Activated CD8-positive, alpha-beta memory T cell treated with anti-CD3 and anti-CD28 coated beads, Interleukin-2, amount 50 U/mL, for 1 hour (primary cell): ENCODE measurements at regions not wholly inside any gene's neighbourhood (a gene's known extent, or its start where the extent isn't known, plus 50 kb on each side); places are given as distances from the start of the nearest gene placed in this dataset.
"Not testable (repeated sequence)": the region's sequence is repeated elsewhere in the genome, so short reads cannot be mapped to it uniquely, and the experiment has no call there.

Experiments used
- DNase-seq: peaks from one replicate; pipeline ENCODE4 v3.0.0-alpha.2; 2020; ENCODE audit errors: extremely low read depth

- DNase-seq, result not testable (repeated sequence)
Observed at GRCh38 chr2:131639001-131639620, 111.4 kb downstream of the CCDC74A start.

GRCh38 chr2:131641414-131642206 is 113.9 kb downstream of the CCDC74A start:
- no peak for DNase-seq

- DNase-seq, result not testable (repeated sequence)
Observed at GRCh38 chr2:131643180-131643579, 115.5 kb downstream of the CCDC74A start.

- no peak for DNase-seq
Observed at GRCh38 chr2:131645177-131645765, 117.6 kb downstream of the CCDC74A start.

DNA sequence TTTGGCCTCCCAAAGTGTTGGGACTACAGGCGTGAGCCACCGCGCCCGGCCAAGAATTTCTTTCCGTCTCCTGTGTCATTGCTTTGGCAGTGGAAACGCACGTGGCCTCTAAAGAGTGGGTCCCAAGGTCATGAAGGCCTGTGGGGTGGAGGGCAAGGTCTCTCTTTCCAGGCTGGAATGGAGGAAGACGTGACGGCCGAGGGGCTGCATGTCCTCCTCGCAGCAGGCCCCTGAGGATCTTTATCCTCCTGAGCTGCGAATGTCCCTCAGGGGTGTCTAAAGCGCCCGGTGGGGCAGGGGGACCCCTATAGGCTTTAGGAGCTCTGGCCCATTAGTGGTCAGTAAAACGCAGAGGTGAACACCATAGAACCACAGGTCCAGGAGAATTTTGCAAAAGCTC is 118.5 kb downstream of the CCDC74A start:
- DNase-seq, result not testable (repeated sequence)

DNA sequence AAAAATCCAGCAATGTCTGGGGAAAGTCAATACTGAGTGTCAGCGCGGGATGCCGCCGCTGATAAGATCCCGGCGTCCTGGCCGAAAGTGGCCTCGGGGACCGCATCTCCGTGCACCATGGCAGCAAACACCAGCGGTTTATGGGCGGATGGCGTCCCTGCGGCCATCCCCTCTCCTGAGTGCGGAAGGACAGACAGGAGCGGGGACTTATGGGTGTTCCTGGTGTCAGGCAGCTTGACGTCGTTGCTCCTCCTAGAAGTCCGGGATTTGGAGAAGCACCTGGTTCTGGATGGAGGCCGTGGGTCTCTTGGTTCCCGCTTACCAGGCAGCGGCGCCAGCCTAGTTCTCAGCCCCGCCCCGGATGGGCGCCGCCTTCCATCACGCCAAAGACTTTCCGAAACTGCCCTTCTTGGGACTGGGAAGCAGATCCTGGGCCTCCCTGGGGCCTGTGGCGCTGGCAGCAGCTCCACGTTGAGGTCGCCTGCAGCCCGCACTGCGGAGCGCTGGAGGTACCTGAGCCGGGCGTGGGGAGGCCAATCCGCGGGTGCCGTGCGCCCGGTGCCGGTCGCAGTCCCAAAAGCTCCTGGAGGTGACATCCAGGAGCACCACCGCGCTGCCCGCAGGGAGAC is 119.1 kb downstream of the CCDC74A start:
- no peak for DNase-seq

- DNase-seq, result not testable (repeated sequence)
Observed at GRCh38 chr2:131648565-131648964, 120.9 kb downstream of the CCDC74A start.

GRCh38 chr2:131652246-131652645 is 124.6 kb downstream of the CCDC74A start:
- not testable (repeated sequence) for DNase-seq

GRCh38 chr2:131654107-131654506 is 126.4 kb downstream of the CCDC74A start:
- not testable (repeated sequence) for DNase-seq

GRCh38 chr2:131656816-131657633 is 129.3 kb downstream of the CCDC74A start:
- no peak for DNase-seq

GRCh38 chr2:131657895-131658768 is 130.4 kb downstream of the CCDC74A start:
- DNase-seq, result no peak

GRCh38 chr2:131658769-131659131 is 131.1 kb downstream of the CCDC74A start:
- DNase-seq, result no peak

- no peak for DNase-seq
Observed at GRCh38 chr2:131659168-131659572, 131.5 kb downstream of the CCDC74A start.

DNA sequence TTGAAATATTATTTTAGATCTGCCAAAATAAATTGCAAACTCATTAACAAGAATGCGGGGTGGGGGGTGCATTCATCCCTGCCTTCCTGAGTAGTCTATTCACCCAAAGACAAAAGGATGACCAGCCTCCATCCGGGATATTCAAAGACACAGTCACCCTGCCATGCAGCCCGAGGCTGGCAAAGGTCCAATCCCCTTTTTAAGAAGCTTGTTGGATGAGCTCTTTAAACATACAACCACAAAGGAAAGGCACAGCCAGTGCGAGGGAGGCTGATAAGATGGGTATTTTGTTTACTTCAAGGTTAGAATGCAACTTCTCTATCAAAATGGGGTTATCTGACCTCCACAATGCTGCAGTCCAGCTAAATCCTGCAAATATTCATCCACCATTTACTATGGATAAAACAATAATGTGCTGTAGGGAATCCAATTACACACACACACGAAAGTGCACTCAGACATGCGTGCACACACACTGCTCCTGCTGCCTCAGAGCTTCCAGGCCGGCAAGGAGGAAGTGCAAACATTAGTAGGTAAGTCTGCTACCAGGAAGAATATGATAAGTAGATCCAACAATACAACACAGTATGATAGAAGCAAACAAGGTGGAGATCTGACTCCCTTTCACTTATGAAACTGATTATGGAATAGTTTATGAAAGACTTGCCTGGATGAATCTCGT is 133.6 kb downstream of the CCDC74A start:
- DNase-seq, result not testable (repeated sequence)

DNA sequence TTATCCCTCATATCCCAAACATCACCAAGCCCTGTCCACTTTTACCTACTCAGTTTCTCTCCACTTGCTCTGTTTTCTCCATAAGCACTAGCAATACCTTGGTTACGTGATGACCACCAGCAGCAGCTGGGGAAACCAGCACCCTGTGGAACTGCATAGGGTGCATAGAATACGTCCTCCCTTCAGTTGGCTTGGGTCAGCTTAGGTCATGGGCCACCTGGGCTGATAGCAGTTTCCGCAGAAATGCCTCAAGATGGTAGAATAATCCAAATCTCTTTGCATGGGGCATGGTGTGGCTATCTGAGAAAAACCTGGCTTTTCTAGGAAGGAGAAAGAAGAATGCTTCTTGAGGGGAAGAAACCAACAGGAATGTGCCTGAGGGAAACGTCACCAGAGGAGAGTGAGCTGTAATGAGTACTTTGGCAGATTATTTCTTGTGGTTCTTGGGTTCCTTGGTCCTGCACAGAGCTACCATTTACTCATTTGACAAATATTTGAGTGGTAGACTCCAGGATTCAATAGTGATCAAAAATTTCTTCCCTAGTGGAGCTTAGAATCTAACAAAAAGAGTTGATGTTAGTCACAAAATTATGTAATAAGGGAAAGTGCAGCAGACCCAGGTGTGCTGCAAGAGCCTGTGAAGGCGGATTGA is 134.3 kb downstream of the CCDC74A start:
- not testable (repeated sequence) for DNase-seq

DNA sequence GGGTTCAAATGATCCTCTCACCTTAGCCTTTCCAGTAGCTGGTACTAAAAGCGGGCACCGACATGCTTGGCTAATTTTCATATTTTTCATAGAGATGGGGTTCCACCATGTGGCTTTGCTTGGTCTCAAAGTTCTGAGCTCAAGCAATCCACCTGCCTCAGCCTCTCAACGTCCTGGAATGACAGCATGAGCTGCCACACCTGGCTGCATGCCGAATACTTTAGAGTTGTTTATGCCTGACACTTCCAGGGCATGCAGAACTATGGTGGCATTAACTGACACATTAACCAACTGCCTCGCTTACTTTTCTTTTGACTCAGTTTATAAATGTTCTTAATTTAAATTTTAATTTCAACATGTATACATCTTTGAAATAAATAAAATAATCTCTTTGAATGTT is 135.8 kb downstream of the CCDC74A start:
- not testable (repeated sequence) for DNase-seq

- not testable (repeated sequence) for DNase-seq
Observed at GRCh38 chr2:131665716-131666115, 138.0 kb downstream of the CCDC74A start.

GRCh38 chr2:131668794-131669540 is 141.3 kb downstream of the CCDC74A start:
- not testable (repeated sequence) for DNase-seq
